HG03095 (cell line): ENCODE measurements at regions not wholly inside any gene's neighbourhood (a gene's known extent, or its start where the extent isn't known, plus 50 kb on each side); places are given as distances from the start of the nearest gene placed in this dataset.

ENCODE experiments used
- ATAC-seq: cut with Tn5 transposase; IDR thresholded peaks from one replicate; pipeline ENCODE4 v1.9.1; 2021; ENCODE audit warnings: moderate library complexity; ENCODE audit not compliant: unreplicated experiment

- no peak for ATAC-seq
These were observed 63.1 kb upstream of the PHACTR1 start for GRCh38 chr6:12653486-12653885.

- ATAC-seq, result no peak
These were observed 62.5 kb upstream of the PHACTR1 start for GRCh38 chr6:12654107-12654506.

- ATAC-seq, result no peak
These were observed 62.1 kb upstream of the PHACTR1 start for GRCh38 chr6:12654514-12654913.

GRCh38 chr6:12656906-12657305, 59.7 kb upstream of the PHACTR1 start:
- no peak for ATAC-seq

GRCh38 chr6:12657884-12658283, 58.7 kb upstream of the PHACTR1 start:
- ATAC-seq, result no peak

GRCh38 chr6:12661432-12662089, 55.0 kb upstream of the PHACTR1 start:
- no peak for ATAC-seq
